Memory B cell (primary cell): ENCODE measurements at regions not wholly inside any gene's neighbourhood (a gene's known extent, or its start where the extent isn't known, plus 50 kb on each side); places are given as distances from the start of the nearest gene placed in this dataset.

Source experiments
- ATAC-seq: fragments of 150-1000 bp; cut with Tn5 transposase; 2 replicates; pipeline ENCODE4 v1.10.0; 2021; ENCODE audit warnings: low read depth, mild to moderate bottlenecking, moderate library complexity
- DNase-seq, 2 donors: peaks; one replicate each; pipeline ENCODE4 v3.0.0; 2022; ENCODE audit warnings: low spot score in 2 of 2
- H3K27ac Mint-ChIP-seq: one replicate; pipeline ENCODE4 v1.8.0; 2022; ENCODE audit warnings: mild to moderate bottlenecking, moderate library complexity, mixed read lengths
- H3K27me3 Mint-ChIP-seq: one replicate; pipeline ENCODE4 v1.8.0; 2022; ENCODE audit warnings: mixed read lengths
- H3K36me3 Mint-ChIP-seq: one replicate; pipeline ENCODE4 v1.8.0; 2022; ENCODE audit warnings: mild to moderate bottlenecking, mixed read lengths
- H3K4me1 Mint-ChIP-seq: one replicate; pipeline ENCODE4 v1.8.0; 2022; ENCODE audit warnings: mixed read lengths
- H3K4me3 Mint-ChIP-seq: one replicate; pipeline ENCODE4 v1.8.0; 2022; ENCODE audit warnings: mild to moderate bottlenecking, moderate library complexity, mixed read lengths
- H3K9me3 Mint-ChIP-seq: one replicate; pipeline ENCODE4 v1.8.0; 2022; ENCODE audit warnings: mixed read lengths

- Mint-ChIP-seq H3K4me3 (no peak overlapping the region), H3K9me3 (no peaks in the 10 kb centered on the region)
Observed at GRCh38 chr5:32508806-32509805, 64.6 kb upstream of the ZFR start.

DNA sequence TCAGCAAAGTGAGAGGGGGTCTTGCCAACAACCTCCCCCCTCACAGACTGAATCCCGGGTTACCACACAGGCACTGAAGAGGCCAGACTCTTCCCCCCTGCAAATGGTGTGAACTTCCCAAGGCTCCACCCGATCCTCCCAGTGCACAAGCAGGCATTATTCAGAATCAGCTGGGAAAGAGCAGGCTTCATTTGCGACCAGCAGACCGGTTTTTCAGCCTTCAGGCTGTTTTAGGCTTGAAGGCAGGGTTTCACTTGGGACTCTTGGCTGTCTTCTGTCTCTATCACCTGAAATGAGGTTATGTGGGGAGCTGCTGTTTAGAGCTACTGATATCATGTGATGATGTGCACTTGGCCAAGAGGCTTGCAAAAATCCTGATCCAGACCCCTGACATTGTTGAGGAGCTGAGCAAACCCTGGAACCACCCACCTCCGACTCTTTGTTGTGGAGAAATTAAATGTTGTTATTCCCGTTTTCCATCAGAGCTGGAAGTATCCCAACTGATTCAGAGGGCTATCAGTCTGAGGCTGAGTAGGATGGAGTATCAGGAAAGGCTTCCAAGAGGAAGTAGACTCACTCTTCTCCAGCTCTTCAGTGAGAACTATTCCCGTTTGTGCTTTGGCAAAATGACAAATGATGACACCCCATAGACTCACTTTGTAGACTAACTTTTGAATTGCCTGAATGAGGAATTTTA is 63.3 kb upstream of the ZFR start:
- no peak overlapping the region for H3K4me3 Mint-ChIP-seq
- no peaks in the 10 kb centered on the region for H3K36me3 Mint-ChIP-seq
- H3K9me3 Mint-ChIP-seq: no peaks in the 10 kb centered on the region
- no peak for ATAC-seq
- no peak for DNase-seq
- peaks cover 1% of the 10 kb centered on the region for H3K27me3 Mint-ChIP-seq
- H3K27ac Mint-ChIP-seq: no peak overlapping the region
- H3K4me1 Mint-ChIP-seq: peaks cover 7% of the 10 kb centered on the region

More at GRCh38 chr5:32508806-32509805, 64.6 kb upstream of the ZFR start:
- H3K27me3 Mint-ChIP-seq: peaks cover 1% of the 10 kb centered on the region
- no peak overlapping the region for H3K27ac Mint-ChIP-seq
- H3K36me3 Mint-ChIP-seq: no peaks in the 10 kb centered on the region
- DNase-seq (no peak), ATAC-seq (no peak)
- H3K4me1 Mint-ChIP-seq: peaks cover 7% of the 10 kb centered on the region

DNA sequence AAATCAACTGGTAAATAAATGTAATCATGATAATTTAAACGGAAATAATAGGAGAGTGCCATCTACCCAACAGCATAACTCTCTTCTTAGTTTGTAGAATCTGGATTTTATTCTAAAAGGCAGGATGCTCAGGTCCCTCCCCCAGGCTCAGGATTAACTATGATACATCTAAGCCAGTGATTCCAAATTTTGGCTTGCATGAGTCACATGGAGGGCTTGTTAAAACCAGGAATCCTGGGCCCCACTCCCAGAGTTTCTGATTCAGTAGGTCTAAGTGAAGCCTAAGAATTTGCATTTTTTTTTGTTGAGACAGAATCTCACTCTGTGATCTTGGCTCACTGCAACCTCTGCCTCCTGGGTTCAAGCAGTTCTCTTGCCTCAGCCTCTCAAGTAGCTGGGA is 62.3 kb upstream of the ZFR start:
- Mint-ChIP-seq H3K4me3 (no peak overlapping the region), H3K9me3 (no peaks in the 10 kb centered on the region), H3K4me1 (peaks cover 7% of the 10 kb centered on the region), H3K36me3 (no peaks in the 10 kb centered on the region), H3K27ac (no peak overlapping the region), H3K27me3 (peaks cover 1% of the 10 kb centered on the region)
- ATAC-seq (no peak), DNase-seq (no peak)

GRCh38 chr5:32506201-32506661 is 61.7 kb upstream of the ZFR start:
- peaks cover 4% of the 10 kb centered on the region for H3K27me3 Mint-ChIP-seq
- H3K36me3 Mint-ChIP-seq: no peaks in the 10 kb centered on the region
- peaks cover 9% of the 10 kb centered on the region for H3K4me1 Mint-ChIP-seq
- ATAC-seq: no peak
- H3K4me3 Mint-ChIP-seq: no peak overlapping the region
- no peaks in the 10 kb centered on the region for H3K9me3 Mint-ChIP-seq
- no peak for DNase-seq
- H3K27ac Mint-ChIP-seq: no peak overlapping the region

GRCh38 chr5:32505756-32506155 is 61.2 kb upstream of the ZFR start:
- Mint-ChIP-seq H3K9me3 (no peaks in the 10 kb centered on the region), H3K4me1 (peaks cover 9% of the 10 kb centered on the region), H3K4me3 (no peak overlapping the region), H3K27me3 (peaks cover 7% of the 10 kb centered on the region), H3K36me3 (no peaks in the 10 kb centered on the region), H3K27ac (no peak overlapping the region)
- no peak for ATAC-seq
- no peak for DNase-seq

- Mint-ChIP-seq H3K4me3 (no peak overlapping the region), H3K27me3 (peaks cover 10% of the 10 kb centered on the region), H3K27ac (no peak overlapping the region), H3K36me3 (no peaks in the 10 kb centered on the region), H3K4me1 (peaks cover 13% of the 10 kb centered on the region), H3K9me3 (no peaks in the 10 kb centered on the region)
- no peak for DNase-seq
- ATAC-seq: no peak
Observed at GRCh38 chr5:32504989-32505596, 60.6 kb upstream of the ZFR start.

- no peaks in the 10 kb centered on the region for H3K36me3 Mint-ChIP-seq
- DNase-seq: no peak
- H3K27ac Mint-ChIP-seq: no peak overlapping the region
- H3K4me1 Mint-ChIP-seq: peaks cover 16% of the 10 kb centered on the region
- no peaks in the 10 kb centered on the region for H3K9me3 Mint-ChIP-seq
- no peak overlapping the region for H3K4me3 Mint-ChIP-seq
- H3K27me3 Mint-ChIP-seq: peaks cover 10% of the 10 kb centered on the region
- ATAC-seq: no peak
Observed at GRCh38 chr5:32504329-32504988, 59.9 kb upstream of the ZFR start.

DNA sequence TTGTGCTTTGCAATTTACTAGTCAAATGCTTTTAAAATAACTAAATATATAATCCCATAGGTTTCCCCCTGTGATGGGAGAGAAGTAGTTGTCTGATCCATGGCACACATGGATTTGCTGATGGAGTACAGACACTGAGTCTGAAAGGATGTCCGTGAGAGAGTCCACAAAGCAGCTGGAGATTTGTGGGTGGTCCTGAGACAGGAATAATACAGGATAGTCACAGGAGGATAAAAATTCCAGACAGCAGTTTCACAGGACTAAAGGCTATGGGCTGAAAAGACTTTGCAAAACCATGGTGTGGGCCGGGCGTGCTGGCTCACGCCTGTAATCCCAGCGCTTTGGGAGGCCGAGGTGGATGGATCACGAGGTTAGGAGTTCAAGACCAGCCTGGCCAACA is 58.7 kb upstream of the ZFR start:
- Mint-ChIP-seq H3K4me3 (no peak overlapping the region), H3K36me3 (no peaks in the 10 kb centered on the region), H3K9me3 (no peaks in the 10 kb centered on the region), H3K27me3 (peaks cover 11% of the 10 kb centered on the region), H3K27ac (no peak overlapping the region), H3K4me1 (peaks cover 22% of the 10 kb centered on the region)
- ATAC-seq (no peak), DNase-seq (no peak)

GRCh38 chr5:32501071-32502002 is 56.8 kb upstream of the ZFR start:
- no peak for ATAC-seq
- no peak overlapping the region for H3K4me3 Mint-ChIP-seq
- peaks cover 23% of the 10 kb centered on the region for H3K4me1 Mint-ChIP-seq
- no peaks in the 10 kb centered on the region for H3K36me3 Mint-ChIP-seq
- DNase-seq: no peak
- peaks cover 16% of the 10 kb centered on the region for H3K27me3 Mint-ChIP-seq
- H3K9me3 Mint-ChIP-seq: no peaks in the 10 kb centered on the region
- no peak overlapping the region for H3K27ac Mint-ChIP-seq

DNA sequence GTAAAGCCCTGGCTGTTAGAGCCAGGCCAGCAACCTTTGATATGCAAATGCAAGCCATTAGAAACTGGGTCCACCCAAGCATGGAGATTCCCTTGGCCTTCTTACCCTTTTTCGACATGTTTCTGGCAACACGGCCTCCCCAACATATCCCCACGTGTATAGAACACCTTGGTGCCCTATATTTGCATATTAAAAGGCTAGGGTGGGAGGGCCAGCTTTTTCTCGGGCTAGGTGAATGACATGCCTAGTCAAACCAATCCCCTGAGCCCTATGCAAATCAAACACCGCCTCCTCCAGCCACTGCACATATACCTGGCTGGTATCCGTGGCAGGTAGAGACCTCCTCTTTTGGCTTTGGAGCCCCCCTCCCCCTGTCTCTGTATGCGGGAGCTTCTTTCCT is 55.6 kb upstream of the ZFR start:
- Mint-ChIP-seq H3K27ac (no peak overlapping the region), H3K4me3 (no peak overlapping the region), H3K27me3 (peaks cover 16% of the 10 kb centered on the region), H3K9me3 (no peaks in the 10 kb centered on the region), H3K4me1 (peaks cover 18% of the 10 kb centered on the region), H3K36me3 (no peaks in the 10 kb centered on the region)
- DNase-seq (no peak), ATAC-seq (no peak)

DNA sequence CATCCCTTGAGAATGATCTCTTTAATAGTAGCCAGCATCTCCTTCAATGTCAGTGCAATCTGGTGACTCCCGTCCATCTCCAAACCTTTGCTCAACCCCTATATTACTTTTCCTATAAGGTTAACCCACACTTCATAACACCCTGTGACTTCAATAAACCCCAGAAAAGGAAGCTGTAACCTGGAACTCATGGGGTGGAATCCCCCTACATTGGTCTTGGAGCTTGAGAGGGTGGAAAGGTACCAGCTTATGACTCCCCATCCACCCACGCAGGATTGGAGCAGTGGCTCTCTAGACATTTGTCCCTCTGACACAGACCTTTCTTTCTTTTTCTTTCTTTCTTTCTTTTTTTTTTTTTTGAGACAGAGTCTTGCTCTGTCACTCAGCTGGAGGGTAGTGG is 54.7 kb upstream of the ZFR start:
- Mint-ChIP-seq H3K4me3 (no peak overlapping the region), H3K4me1 (peaks cover 16% of the 10 kb centered on the region), H3K36me3 (no peaks in the 10 kb centered on the region), H3K27ac (no peak overlapping the region), H3K9me3 (no peaks in the 10 kb centered on the region), H3K27me3 (peaks cover 18% of the 10 kb centered on the region)
- ATAC-seq (no peak), DNase-seq (no peak)

GRCh38 chr5:32498484-32498883 is 53.9 kb upstream of the ZFR start:
- peaks cover 20% of the 10 kb centered on the region for H3K27me3 Mint-ChIP-seq
- no peak overlapping the region for H3K4me3 Mint-ChIP-seq
- DNase-seq (no peak), ATAC-seq (no peak)
- no peaks in the 10 kb centered on the region for H3K36me3 Mint-ChIP-seq
- no peak overlapping the region for H3K27ac Mint-ChIP-seq
- peaks cover 16% of the 10 kb centered on the region for H3K4me1 Mint-ChIP-seq
- H3K9me3 Mint-ChIP-seq: no peaks in the 10 kb centered on the region

DNA sequence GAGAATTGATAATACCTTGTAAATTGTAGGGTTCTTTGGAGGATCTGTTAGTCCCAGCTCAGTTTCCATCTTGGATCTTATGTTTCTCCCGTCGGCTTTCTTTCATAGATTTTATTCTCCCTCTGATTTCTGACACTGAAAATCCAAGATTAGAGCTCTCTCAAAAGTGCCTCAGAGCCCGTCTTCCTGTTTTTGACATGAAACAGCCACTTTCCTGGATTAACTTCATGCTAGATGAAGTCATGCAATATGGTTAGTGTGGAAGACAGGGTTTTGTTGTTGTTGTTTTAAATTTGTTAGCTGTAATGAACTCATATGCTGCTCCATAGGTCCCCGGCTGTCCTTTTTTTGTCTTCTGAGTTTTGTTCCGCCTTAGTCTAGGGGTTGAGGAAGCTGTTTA is 51.6 kb upstream of the ZFR start:
- Mint-ChIP-seq H3K4me1 (peaks cover 14% of the 10 kb centered on the region), H3K27me3 (peaks cover 21% of the 10 kb centered on the region)

More for the DNA sequence above, 51.6 kb upstream of the ZFR start:
- H3K9me3 Mint-ChIP-seq: no peaks in the 10 kb centered on the region
- H3K27ac Mint-ChIP-seq: no peak overlapping the region
- ATAC-seq: no peak
- H3K4me3 Mint-ChIP-seq: no peak overlapping the region
- DNase-seq: no peak
- H3K36me3 Mint-ChIP-seq: no peaks in the 10 kb centered on the region
